GM12878 (cell line): ENCODE measurements at regions not wholly inside any gene's neighbourhood (a gene's known extent, or its start where the extent isn't known, plus 50 kb on each side); places are given as distances from the start of the nearest gene placed in this dataset.

Experiments
- ATAC-seq: fragments of 200-7000 bp; cut with Tn5 transposase; 3 replicates; pipeline ENCODE4 v1.9.1; 2020; ENCODE audit warnings: mild to moderate bottlenecking, moderate library complexity
- BruUV-seq: library from RNA; stranded (reverse); fragments of 400-500 nt; replicated peaks from 2 replicates; lab custom pipeline; 2021; lab: Mats Ljungman, UMichigan
- CTCF ChIA-PET: fragments of 300-600 bp; sonication (Branson Sonifier 250); formaldehyde crosslinking; extraction: SDS; loops from one replicate; lab custom pipeline; 2021; ENCODE audit warnings: inconsistent platforms; lab: Yijun Ruan, JAX
- POLR2A ChIA-PET: fragments of 350-600 bp; formaldehyde crosslinking; extraction: SDS; loops from one replicate; lab custom pipeline; 2021; ENCODE audit warnings: inconsistent platforms; lab: Charles Lee
- RAD21 ChIA-PET: fragments of 300-600 bp; sonication (Branson Sonifier 250); formaldehyde crosslinking; loops from one replicate; lab custom pipeline; 2023; ENCODE audit warnings: antibody characterized with exemption; ENCODE audit not compliant: unreplicated experiment; lab: Charles Lee
- SMC1A ChIA-PET: fragments of 300-600 bp; sonication (Branson Sonifier 250); formaldehyde crosslinking; loops from one replicate; lab custom pipeline; 2023; ENCODE audit not compliant: unreplicated experiment, uncharacterized antibody; lab: Charles Lee
- DNase-seq: peaks from one replicate; pipeline ENCODE4 v3.0.0-alpha.2; 2011; ENCODE audit warnings: low read depth, low spot score
- FAIRE-seq: peaks from 3 replicates; lab custom pipeline; 2011; peaks lifted over from hg19 to GRCh38; lab: Jason Lieb, UNC
- H2AFZ ChIP-seq: 2 replicates; pipeline ENCODE4 v1.6.0; 2011; ENCODE audit warnings: low read depth, low read length, control low read depth; ENCODE audit not compliant: control insufficient read depth
- H3K27ac ChIP-seq: 2 replicates; pipeline ENCODE4 v1.5.1; 2011; ENCODE audit warnings: control low read depth; ENCODE audit not compliant: control insufficient read depth, insufficient read depth
- H3K27me3 ChIP-seq, 2 experiments: replicated peaks in 1 of 2; 2 replicates each; pipeline versions ENCODE4 v1.6.0 to v1.6.1; 2011; ENCODE audit warnings: low read length in 1 of 2; ENCODE audit not compliant: control insufficient read depth in 2 of 2, insufficient read depth in 2 of 2
- H3K36me3 ChIP-seq, 2 experiments: 2 replicates each; pipeline ENCODE4 v1.5.1; 2011; ENCODE audit warnings: low read length in 1 of 2; ENCODE audit not compliant: control insufficient read depth in 2 of 2, insufficient read depth in 2 of 2
- H3K4me1 ChIP-seq: 2 replicates; pipeline ENCODE4 v1.6.1; 2011; ENCODE audit warnings: mild to moderate bottlenecking, low read length, moderate library complexity, mixed read lengths; ENCODE audit not compliant: control insufficient read depth, insufficient read depth
- H3K4me2 ChIP-seq: 2 replicates; pipeline ENCODE4 v1.6.0; 2011; ENCODE audit warnings: control low read depth; ENCODE audit not compliant: control insufficient read depth, insufficient read depth
- H3K4me3 ChIP-seq: fragments of 200-600 bp; sonication (generic); 2 replicates; pipeline ENCODE4 v1.5.1; 2016
- H3K79me2 ChIP-seq: 2 replicates; pipeline ENCODE4 v1.6.0; 2011; ENCODE audit warnings: low read length; ENCODE audit not compliant: control insufficient read depth, insufficient read depth
- H3K9ac ChIP-seq: 2 replicates; pipeline ENCODE4 v1.8.0; 2011; ENCODE audit warnings: low read length, control low read depth, mixed read lengths; ENCODE audit not compliant: control insufficient read depth, insufficient read depth
- H3K9me3 ChIP-seq: replicated peaks from 3 replicates; pipeline ENCODE4 v1.5.1; 2011; ENCODE audit warnings: mild to moderate bottlenecking, low read length; ENCODE audit not compliant: control insufficient read depth, insufficient read depth
- H4K20me1 ChIP-seq: 2 replicates; pipeline ENCODE4 v1.6.0; 2011; ENCODE audit not compliant: control insufficient read depth, insufficient read depth
- ATF2 ChIP-seq: IDR thresholded peaks from 2 replicates; pipeline ENCODE4 v1.6.1; 2012; ENCODE audit warnings: low read length, inconsistent platforms
- ATF3 ChIP-seq: IDR thresholded peaks from 2 replicates; pipeline ENCODE4 v1.6.1; 2011; ENCODE audit warnings: low read depth, mild to moderate bottlenecking, low read length, moderate library complexity, borderline replicate concordance; ENCODE audit errors: extremely low read depth
- BMI1 ChIP-seq: fragments of 450-650 bp; IDR thresholded peaks from 2 replicates; pipeline ENCODE4 v1.6.1; 2016; ENCODE audit warnings: mild to moderate bottlenecking, moderate library complexity, borderline replicate concordance
- CHD1 ChIP-seq: IDR thresholded peaks from 2 replicates; pipeline ENCODE4 v1.6.1; 2012; ENCODE audit warnings: low read depth, low read length, improper control_type of control experiment
- HDAC2 ChIP-seq: fragments of 200-600 bp; sonication (generic); IDR thresholded peaks from 2 replicates; pipeline ENCODE4 v1.6.1; 2017
- KAT2A ChIP-seq: conservative IDR thresholded peaks from 2 replicates; pipeline ENCODE4 v1.6.1; 2011; ENCODE audit warnings: low read depth, low read length; ENCODE audit not compliant: control insufficient read depth
- RAD51 ChIP-seq: fragments of 450-650 bp; IDR thresholded peaks from 2 replicates; pipeline ENCODE4 v1.6.1; 2016; ENCODE audit warnings: moderate library complexity, mild to moderate bottlenecking, inconsistent platforms
- TARDBP ChIP-seq: IDR thresholded peaks from 2 replicates; pipeline ENCODE4 v1.6.1; 2016; ENCODE audit warnings: borderline replicate concordance
- WGBS: methylation state at CpG from one replicate; pipeline ENCODE4 v1.1.6; 2016; ENCODE audit warnings: low lambda C conversion rate; ENCODE audit not compliant: insufficient replicate concordance, insufficient coverage; ENCODE audit errors: missing lambda C conversion rate; 5-methylcytosine and 5-hydroxymethylcytosine counted together
- in situ Hi-C: fragments of 300-500 bp; cut with MboI; formaldehyde crosslinking; loops from 9 replicates; pipeline ENCODE4 v1.14.3; 2018; ENCODE audit warnings: mixed read lengths
- intact Hi-C: fragments of 100-400 bp; cut with micrococcal nuclease; formaldehyde crosslinking; loops from one replicate; pipeline ENCODE4 v1.14.2; 2022; ENCODE audit not compliant: unreplicated experiment

GRCh38 chr22:48804811-48805301 lies 1022.8 kb downstream of the BRD1 start (continued):
- TF ChIP-seq BMI1 = no peak
- no peak for TF ChIP-seq ATF2
- TF ChIP-seq KAT2A = no peak
- TF ChIP-seq RAD51 = no peak
- TF ChIP-seq HDAC2 = no peak
- TF ChIP-seq CHD1 = no peak

- no peak for DNase-seq
- H3K9ac ChIP-seq = no peak overlapping the region
- H3K4me3 ChIP-seq = no peak overlapping the region
- RAD21 ChIA-PET = no interaction called here
- no peaks in the 10 kb centered on the region; the same call in 2 of the 3 replicates for H3K9me3 ChIP-seq
- H3K36me3 ChIP-seq = no peaks in the 10 kb centered on the region
- no peak overlapping the region for H3K4me2 ChIP-seq
- no peak for TF ChIP-seq TARDBP
- no peak for TF ChIP-seq ATF3
- TF ChIP-seq, all 136 proteins: peak for 0
- Histone ChIP-seq H3K27ac (no peak overlapping the region), H3K4me1 (no peaks in the 10 kb centered on the region), H2AFZ (no peak overlapping the region), H3K27me3 (no peaks in the 10 kb centered on the region), H3K79me2 (no peaks in the 10 kb centered on the region), H4K20me1 (no peaks in the 10 kb centered on the region)
- WGBS = 32% methylated on average over 25 of the region's 25 CpGs
- ATAC-seq (no peak), FAIRE-seq (no peak)
- ChIA-PET POLR2A (no interaction called here), SMC1A (no interaction called here), CTCF (no interaction called here)
- BruUV-seq = no TSS peak
- in situ Hi-C loops (no loop called here), intact Hi-C loops (no loop called here)
Observed at GRCh38 chr22:48803948-48804810, 1023.5 kb downstream of the BRD1 start.
